Right lobe of liver (tissue), 4 donors: ENCODE measurements at regions not wholly inside any gene's neighbourhood (a gene's known extent, or its start where the extent isn't known, plus 50 kb on each side); places are given as distances from the start of the nearest gene placed in this dataset.

Source experiments
- POLR2A ChIP-seq: fragments of 450-650 bp; IDR thresholded peaks from one replicate; pipeline ENCODE4 v1.6.1; 2017; ENCODE audit warnings: antibody characterized with exemption, mild to moderate bottlenecking
- TF ChIP-seq, protein P1 (sequence below), 4 donors: fragments of 200-600 bp in 3 of 4; fragments of 450-650 bp in 1 of 4; IDR thresholded peaks; one replicate each; pipeline versions ENCODE4 v1.5.1 to v1.8.0; 2016 to 2022; ENCODE audit warnings: antibody characterized with exemption in 4 of 4, mild to moderate bottlenecking in 2 of 4
- donor health status: DM: no; HTN: no; CAD: no.
- donor health status: DM: no; HTN: no; CAD: no.
- donor health status: DM: no; HTN: yes; CAD: no.

GRCh38 chr11:20256925-20257324, 96.7 kb upstream of the DBX1 start:
- TF ChIP-seq POLR2A: no peak
- TF ChIP-seq, protein P1, sequence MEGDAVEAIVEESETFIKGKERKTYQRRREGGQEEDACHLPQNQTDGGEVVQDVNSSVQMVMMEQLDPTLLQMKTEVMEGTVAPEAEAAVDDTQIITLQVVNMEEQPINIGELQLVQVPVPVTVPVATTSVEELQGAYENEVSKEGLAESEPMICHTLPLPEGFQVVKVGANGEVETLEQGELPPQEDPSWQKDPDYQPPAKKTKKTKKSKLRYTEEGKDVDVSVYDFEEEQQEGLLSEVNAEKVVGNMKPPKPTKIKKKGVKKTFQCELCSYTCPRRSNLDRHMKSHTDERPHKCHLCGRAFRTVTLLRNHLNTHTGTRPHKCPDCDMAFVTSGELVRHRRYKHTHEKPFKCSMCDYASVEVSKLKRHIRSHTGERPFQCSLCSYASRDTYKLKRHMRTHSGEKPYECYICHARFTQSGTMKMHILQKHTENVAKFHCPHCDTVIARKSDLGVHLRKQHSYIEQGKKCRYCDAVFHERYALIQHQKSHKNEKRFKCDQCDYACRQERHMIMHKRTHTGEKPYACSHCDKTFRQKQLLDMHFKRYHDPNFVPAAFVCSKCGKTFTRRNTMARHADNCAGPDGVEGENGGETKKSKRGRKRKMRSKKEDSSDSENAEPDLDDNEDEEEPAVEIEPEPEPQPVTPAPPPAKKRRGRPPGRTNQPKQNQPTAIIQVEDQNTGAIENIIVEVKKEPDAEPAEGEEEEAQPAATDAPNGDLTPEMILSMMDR (IDR thresholded peaks at IDR 0.05): no peak
